ENCODE measurements at regions not wholly inside any gene's neighbourhood (a gene's known extent, or its start where the extent isn't known, plus 50 kb on each side); places are given as distances from the start of the nearest gene placed in this dataset.

DNA sequence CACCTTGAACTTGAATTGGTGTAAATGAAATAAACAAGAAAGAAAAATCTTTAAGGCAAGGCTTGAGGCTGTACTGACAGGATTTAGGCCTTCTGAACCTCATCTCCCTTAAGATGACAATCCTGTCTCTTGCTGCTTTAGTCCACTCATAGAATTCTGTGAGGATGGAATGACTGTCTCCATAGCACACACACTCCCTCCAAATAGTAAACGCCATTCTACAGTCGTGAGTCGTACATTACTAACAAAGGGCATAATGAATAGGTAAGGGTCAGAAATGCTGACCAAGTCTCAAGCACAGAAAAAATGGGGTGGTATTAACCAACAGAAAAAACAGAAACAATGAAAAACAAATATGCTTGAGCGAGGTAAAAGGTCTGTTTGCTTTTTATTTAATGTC lies 71.8 kb upstream of the SIMC1 start:
- Histone ChIP-seq H3K9me3 (ENCODE audit: control insufficient read depth, low read depth, low read length) (no peaks in the 10 kb centered on the region), H3K18ac (ENCODE audit: insufficient read length, low read depth, low read length) (no peak overlapping the region), H4K8ac (replicated peaks; ENCODE audit: insufficient read length, low read depth, low read length) (no peak overlapping the region), H3K79me1 (ENCODE audit: insufficient read depth, low read depth, low read length, poor library complexity, severe bottlenecking) (no peaks in the 10 kb centered on the region), H3K79me2 (ENCODE audit: insufficient read depth, low read length) (no peaks in the 10 kb centered on the region), H3K9ac (ENCODE audit: extremely low read depth, insufficient read length, low read length) (no peak overlapping the region), H3K27me3 (ENCODE audit: insufficient read depth, low read length) (no peaks in the 10 kb centered on the region), H2BK120ac (ENCODE audit: low read depth, low read length, poor library complexity, severe bottlenecking) (no peak overlapping the region), H3K4me2 (ENCODE audit: insufficient read depth, insufficient read length, low read length) (no peak overlapping the region), H3K27ac (ENCODE audit: insufficient read length, low read depth, low read length) (no peak overlapping the region), H2BK12ac (ENCODE audit: insufficient read length, low read depth, low read length) (no peak overlapping the region), H3K23me2 (ENCODE audit: insufficient read length, low read depth, low read length, poor library complexity, severe bottlenecking) (no peaks in the 10 kb centered on the region), H2AK5ac (ENCODE audit: insufficient read length, low read length) (no peak overlapping the region), H3K4me1 (ENCODE audit: insufficient read depth, low read length) (no peaks in the 10 kb centered on the region), H3K23ac (ENCODE audit: insufficient read length, low read depth, low read length) (no peak overlapping the region), H3K14ac (ENCODE audit: insufficient read depth, low read length) (no peak overlapping the region), H2BK20ac (ENCODE audit: low read depth, low read length, poor library complexity, severe bottlenecking) (no peak overlapping the region), H3K56ac (ENCODE audit: insufficient read length, low read depth, low read length) (no peak overlapping the region), H4K20me1 (ENCODE audit: control insufficient read depth, insufficient read depth, insufficient read length) (no peaks in the 10 kb centered on the region), H3T11ph (ENCODE audit: low read length) (no peak overlapping the region), H3K4ac (ENCODE audit: low read depth, low read length) (no peak overlapping the region), H2BK15ac (ENCODE audit: low read depth, low read length) (no peak overlapping the region), H4K91ac (ENCODE audit: insufficient read length, low read depth, low read length) (no peak overlapping the region), H2AFZ (ENCODE audit: low read length) (no peak overlapping the region), H2BK5ac (ENCODE audit: insufficient read length, low read length) (no peak overlapping the region), H4K5ac (ENCODE audit: insufficient read length, low read depth, low read length) (no peak overlapping the region)
- no CpG with 5 or more reads among the region's 4 CpGs for WGBS (ENCODE audit: extremely low coverage, insufficient read length, low lambda C conversion rate)
- Mint-ChIP-seq H3K27me3 (ENCODE audit: low read depth) (peaks cover 39% of the 10 kb centered on the region), H3K36me3 (ENCODE audit: insufficient read depth in 1 of 3, low read depth in 3 of 3) (no peaks in the 10 kb centered on the region), H3K4me3 (no peak overlapping the region), H3K4me1 (peaks cover 22 to 29% of the 10 kb centered on the region in 2 experiments), H3K27ac (no peak overlapping the region), H3K9me3 (no peaks in the 10 kb centered on the region; a peak in 1 of 5 replicates)
- DNase-seq = no peak
- TF ChIP-seq, protein P1, sequence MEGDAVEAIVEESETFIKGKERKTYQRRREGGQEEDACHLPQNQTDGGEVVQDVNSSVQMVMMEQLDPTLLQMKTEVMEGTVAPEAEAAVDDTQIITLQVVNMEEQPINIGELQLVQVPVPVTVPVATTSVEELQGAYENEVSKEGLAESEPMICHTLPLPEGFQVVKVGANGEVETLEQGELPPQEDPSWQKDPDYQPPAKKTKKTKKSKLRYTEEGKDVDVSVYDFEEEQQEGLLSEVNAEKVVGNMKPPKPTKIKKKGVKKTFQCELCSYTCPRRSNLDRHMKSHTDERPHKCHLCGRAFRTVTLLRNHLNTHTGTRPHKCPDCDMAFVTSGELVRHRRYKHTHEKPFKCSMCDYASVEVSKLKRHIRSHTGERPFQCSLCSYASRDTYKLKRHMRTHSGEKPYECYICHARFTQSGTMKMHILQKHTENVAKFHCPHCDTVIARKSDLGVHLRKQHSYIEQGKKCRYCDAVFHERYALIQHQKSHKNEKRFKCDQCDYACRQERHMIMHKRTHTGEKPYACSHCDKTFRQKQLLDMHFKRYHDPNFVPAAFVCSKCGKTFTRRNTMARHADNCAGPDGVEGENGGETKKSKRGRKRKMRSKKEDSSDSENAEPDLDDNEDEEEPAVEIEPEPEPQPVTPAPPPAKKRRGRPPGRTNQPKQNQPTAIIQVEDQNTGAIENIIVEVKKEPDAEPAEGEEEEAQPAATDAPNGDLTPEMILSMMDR (conservative IDR thresholded peaks at IDR 0.05) = no peak

Data from H9 (cell line).